ENCODE measurements at regions not wholly inside any gene's neighbourhood (a gene's known extent, or its start where the extent isn't known, plus 50 kb on each side); places are given as distances from the start of the nearest gene placed in this dataset.

GRCh38 chr14:40113671-40114070 is 681.4 kb upstream of the FBXO33 start:
- TF ChIP-seq EZH2 (IDR thresholded peaks at IDR 0.05; ENCODE audit: low read length, unreplicated experiment) (no peak), EZH2phosphoT487 (IDR thresholded peaks at IDR 0.05; ENCODE audit: borderline replicate concordance, low read length) (no peak)
